GM23248 (cell line): ENCODE measurements at regions not wholly inside any gene's neighbourhood (a gene's known extent, or its start where the extent isn't known, plus 50 kb on each side); places are given as distances from the start of the nearest gene placed in this dataset.

Source experiments
- EZH2 ChIP-seq: fragments of 200-600 bp; sonication (generic); IDR thresholded peaks from 2 replicates; pipeline ENCODE4 v1.6.1; 2018; ENCODE audit warnings: antibody characterized with exemption, mild to moderate bottlenecking; ENCODE audit not compliant: insufficient read depth, poor library complexity, severe bottlenecking
- EZH2phosphoT487 ChIP-seq: fragments of 200-600 bp; sonication (generic); IDR thresholded peaks from 2 replicates; pipeline ENCODE4 v1.6.1; 2018; ENCODE audit warnings: antibody characterized with exemption, moderate library complexity, mild to moderate bottlenecking, low read depth; ENCODE audit not compliant: insufficient read depth

DNA sequence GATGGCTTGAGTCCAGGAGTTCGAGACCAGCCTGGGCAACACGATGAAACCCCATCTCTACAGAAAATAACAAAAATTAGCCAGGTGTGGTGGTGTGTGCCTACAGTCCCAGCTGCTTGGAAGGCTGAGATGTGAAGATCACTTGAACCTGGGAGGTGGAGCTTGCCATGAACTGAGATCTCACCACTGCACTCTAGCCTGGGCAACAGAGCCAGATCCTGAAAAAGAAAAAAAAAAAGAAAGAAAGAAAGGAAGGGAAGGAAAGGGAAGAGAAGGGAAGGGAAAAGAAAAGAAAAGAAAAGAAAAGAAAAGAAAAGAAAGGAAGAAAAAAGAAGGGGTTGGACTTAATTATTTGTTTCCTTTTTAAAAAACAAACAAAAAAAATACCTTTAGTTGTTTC lies 764.2 kb downstream of the IRX1 start:
- TF ChIP-seq EZH2phosphoT487: no peak
- no peak for TF ChIP-seq EZH2
